Right lobe of liver (tissue), 4 donors: ENCODE measurements at regions not wholly inside any gene's neighbourhood (a gene's known extent, or its start where the extent isn't known, plus 50 kb on each side); places are given as distances from the start of the nearest gene placed in this dataset.

Source experiments
- CTCF ChIP-seq, 4 donors: fragments of 200-600 bp in 3 of 4; fragments of 450-650 bp in 1 of 4; IDR thresholded peaks; one replicate each; pipeline versions ENCODE4 v1.5.1 to v1.8.0; 2016 to 2022; ENCODE audit warnings: antibody characterized with exemption in 4 of 4, mild to moderate bottlenecking in 2 of 4
- POLR2A ChIP-seq: fragments of 450-650 bp; IDR thresholded peaks from one replicate; pipeline ENCODE4 v1.6.1; 2017; ENCODE audit warnings: antibody characterized with exemption, mild to moderate bottlenecking
- donor health status: DM: no; HTN: no; CAD: no.
- donor health status: DM: no; HTN: no; CAD: no.
- donor health status: DM: no; HTN: yes; CAD: no.

- TF ChIP-seq CTCF (IDR thresholded peaks at IDR 0.05) (no peak), POLR2A (no peak)
Observed at GRCh38 chr9:80492221-80492620, 920.5 kb downstream of the TLE4 start.
